ENCODE measurements at regions not wholly inside any gene's neighbourhood (a gene's known extent, or its start where the extent isn't known, plus 50 kb on each side); places are given as distances from the start of the nearest gene placed in this dataset.

DNA sequence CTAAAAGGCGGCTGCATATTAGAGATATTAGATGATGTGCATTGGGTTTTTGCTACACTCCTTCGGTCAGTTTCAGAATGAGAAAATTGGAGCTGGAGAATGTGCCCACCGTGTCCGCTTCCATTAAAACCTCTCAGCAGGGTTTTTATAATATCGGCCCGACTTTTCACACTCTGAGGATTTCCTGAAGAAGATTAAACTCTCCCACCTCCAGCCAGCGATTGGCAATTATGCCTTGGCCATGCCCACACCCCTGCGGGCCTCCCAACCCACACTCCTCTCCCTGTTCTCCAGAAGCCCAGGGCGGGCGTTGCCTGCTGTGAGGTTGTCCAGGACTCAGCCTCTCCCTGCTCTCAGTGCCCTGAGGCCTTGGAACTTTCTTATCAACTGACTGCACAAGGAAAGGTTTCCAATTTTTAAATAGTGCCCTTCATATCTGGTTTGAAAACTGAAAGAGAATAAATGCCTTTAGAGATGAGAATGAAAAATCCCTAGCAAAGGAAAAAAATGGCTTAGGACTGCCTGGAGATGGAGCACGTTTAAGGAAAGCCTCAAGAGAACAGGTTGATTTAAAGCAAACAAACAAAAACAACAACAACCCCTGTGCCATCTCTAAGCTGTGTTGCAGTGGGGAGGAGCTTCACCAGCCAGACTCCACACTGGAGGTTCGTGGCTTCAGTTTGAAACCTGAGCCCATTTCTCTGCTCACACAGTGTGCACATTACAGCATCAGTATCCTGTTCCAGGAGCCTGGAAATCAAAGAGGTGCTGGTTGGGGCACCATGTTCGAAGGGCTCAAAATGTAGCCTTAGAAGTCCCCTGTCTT lies 292.9 kb downstream of the NSG2 start:
- no peak for DNase-seq

DNA sequence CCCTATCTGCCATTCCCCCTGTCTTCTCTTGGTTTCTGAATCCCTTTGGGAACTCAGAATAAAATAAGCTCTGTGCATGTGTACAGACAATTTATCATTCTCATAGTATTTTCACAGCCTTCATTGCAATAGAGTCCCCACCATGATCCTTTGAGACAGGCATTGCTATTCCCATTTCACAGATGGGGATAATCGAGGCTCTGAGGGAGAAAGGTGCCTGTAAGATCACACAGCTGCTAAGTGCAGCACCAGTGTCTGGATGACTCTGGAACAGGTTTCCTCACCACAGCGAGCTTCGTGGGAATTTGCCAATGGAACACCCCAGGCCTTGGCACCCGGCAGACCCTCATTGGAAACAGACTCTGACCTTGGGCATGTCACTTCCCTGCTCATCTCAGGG lies 293.6 kb downstream of the NSG2 start:
- no peak for DNase-seq

DNA sequence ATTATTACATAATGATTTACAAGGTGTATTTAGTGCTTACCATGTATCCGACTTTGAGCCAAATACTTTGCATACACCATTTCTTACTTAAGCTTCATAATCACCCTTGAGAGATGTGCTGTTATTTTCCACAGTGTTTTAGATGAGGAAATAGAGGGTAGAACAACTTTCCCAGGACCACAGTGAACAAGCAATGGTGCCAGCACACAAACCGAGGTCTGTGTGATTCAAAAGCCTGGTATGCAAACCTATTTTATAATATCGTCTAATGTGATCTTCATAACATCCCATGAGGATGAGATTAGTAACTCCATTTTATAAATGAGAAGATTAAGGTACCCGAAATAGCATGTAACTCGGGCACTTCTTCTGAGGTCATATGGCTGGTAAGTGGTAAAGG lies 294.7 kb downstream of the NSG2 start:
- no peak for DNase-seq

DNA sequence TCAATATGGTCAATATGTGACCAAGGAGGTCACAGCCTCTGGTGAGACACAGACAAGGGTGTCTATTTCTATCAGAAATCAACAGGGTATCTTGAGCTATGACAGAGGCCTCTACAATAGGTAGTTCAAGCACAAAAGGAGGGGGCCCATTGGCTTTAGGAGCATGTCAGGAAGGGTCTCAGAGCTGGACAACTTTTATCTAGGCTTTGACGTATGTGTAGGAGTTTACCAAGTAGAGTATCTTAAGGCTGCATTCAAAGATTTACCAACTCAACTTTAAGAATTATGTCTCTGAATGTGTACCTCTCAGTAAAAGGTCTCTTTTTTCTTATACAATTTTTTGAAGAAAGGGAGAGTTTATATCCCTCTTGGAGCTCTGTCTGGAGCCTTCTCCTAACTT lies 297.2 kb downstream of the NSG2 start:
- DNase-seq = no peak

DNA sequence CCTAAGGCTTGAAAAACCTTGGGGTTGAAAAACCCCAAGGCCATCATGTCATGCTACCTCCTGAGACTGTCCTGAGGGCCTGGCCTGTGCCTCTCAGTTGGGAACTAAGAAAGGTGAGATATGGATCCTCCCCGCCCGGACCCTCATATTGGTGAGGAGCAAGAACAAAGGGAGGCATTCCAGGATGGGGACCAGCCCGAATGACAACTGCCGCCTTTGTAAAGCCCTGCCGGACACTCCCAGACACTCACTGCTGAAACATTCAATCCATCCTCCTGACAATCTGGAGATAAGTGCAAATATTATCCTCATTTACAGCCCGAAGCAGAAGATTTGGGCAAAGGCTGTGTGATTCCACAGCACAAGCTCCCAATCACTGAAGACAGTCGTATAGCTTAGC lies 298.3 kb downstream of the NSG2 start:
- DNase-seq = no peak

DNA sequence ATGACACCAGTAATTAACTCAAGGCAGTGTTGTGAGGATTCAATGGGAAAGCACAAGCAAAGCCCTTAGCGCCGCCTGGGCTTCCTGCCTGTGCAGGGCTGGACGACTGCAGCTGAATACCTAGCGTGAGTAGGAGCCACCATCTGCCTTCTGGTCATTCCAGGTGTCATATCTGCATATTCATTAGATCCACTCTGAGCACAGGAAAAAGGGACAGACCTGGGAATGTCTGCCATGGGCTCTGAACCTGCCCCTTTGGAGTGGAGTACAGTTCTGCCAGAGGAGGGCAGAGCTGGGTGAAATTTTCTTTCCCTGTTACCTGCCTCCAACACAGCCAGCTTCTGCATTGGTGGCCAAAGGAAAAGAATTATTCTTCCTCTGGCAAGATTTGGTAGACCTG lies 298.8 kb downstream of the NSG2 start:
- DNase-seq = no peak

DNA sequence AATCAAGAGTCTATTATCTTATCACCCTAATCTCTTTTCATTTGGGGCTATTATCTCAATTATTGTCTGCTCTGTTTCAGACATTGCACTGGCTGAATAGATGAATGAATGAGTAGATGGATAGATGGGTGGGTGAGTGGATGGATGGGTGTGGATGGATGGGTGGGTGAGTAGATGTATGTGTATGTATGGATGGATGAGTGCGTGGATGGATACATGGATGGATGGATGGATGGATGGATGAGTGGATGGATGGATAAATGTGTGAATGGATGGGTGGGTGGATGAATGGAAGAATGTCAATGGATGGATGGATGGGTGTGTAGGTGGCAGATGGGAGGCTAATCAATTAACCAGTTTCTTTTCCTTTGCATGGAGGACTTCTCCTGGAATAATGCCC lies 301.7 kb downstream of the NSG2 start:
- DNase-seq = no peak

DNA sequence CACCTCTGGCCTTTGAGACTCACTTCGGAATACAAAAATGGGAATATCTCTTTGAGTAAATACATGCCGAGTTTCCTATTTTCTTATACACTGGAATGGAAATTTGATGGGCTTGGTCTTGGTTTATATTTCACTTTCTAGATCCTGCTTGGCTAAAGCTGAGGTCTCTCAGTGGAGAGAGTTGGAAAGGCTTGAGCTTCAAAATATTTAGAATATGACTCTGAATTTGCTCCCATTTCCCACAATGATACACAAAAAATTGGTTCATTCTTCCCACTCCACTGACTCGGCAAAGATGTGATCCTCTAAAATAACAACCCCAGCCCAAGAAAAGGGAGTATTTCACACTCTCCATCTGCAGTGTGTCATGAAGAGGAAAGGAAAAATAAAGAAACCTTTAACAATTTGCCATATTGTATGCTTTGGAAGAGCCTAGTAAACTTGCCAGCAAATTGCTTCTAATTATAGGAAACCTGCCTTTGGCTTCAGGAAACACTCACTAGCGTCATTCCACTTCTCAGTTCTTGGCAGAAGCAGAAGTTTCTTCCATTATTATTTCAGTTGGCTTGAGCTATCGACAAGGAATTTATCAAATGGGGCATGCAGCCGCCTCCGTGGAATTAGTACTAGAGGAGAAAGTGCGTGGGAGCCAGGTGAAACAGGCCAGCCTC lies 302.9 kb downstream of the NSG2 start:
- DNase-seq = no peak

DNA sequence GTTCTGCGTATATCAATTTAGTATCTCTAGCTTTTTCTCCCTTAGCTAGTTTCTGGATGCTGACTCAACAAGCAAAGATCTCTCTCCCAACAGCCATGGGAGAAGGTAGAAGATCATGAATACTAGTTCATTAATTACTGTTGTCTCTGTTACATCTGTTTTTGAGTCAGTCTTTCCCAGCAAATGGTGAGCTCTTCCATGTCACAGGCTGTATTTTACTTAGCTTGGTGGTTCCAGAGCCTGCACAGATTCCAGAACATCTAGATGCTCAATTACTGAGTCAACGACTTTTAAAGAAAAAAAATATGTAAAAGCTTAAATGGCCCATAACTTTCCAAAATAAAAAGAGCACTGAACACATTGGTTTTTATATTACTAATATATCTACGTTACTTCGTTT lies 307.2 kb downstream of the NSG2 start:
- no peak for DNase-seq

DNA sequence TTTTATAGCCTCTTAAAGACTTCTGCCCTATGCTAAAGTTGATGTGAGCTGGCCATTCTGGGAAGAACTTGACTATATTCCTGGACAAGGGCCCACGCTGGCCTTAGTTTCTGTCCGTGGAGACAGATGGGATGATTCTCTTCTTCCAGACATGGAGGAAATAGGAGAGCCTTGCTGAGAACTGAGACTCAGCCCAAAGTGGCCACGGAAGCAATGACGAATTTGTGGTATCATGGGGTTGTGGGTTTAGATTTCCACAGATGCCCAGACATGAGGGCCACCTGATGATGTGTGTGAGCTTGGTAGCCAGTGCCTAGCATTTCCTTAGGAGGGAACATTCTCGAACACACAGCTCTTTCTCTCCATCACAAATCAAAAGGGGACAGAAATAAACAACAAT lies 309.1 kb downstream of the NSG2 start:
- DNase-seq = no peak

DNA sequence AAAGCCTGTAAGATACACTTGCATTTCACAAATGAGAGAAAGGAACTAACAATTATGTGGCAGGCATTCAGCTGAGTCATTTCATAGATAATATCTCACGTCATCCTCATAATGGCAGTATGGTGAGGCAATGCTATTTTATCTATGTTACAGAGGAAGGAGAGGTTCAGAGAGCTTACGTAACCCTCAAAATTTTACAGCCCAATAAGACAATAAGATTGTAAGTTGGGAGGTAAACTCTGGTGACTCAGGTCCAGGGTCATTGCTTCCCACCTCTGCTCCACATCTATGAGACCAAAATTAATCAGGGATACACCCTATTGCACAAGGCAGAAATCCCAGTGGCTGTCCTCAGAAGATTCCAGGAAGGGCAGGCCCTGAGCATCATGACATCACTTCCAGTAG lies 309.7 kb downstream of the NSG2 start:
- no peak for DNase-seq

DNA sequence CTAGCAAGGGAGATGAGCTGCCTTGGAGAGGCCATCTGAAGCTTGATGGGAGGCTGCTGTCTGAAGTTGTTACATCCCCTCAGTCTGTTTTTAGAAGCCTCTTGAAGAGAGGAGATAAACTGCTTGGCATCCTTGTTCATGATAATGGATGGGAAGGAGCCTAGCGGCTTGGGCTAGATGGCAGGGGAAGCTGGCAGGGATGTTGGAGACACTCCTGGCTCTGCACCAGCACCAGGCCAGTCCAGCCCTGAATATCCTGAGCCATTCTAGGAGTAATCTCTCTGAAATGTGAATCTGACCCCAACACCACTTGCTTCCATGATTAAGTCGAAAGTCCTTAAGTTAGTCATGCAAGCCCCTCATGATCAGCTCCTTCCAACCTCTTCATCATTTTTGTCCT lies 310.5 kb downstream of the NSG2 start:
- no peak for DNase-seq

DNA sequence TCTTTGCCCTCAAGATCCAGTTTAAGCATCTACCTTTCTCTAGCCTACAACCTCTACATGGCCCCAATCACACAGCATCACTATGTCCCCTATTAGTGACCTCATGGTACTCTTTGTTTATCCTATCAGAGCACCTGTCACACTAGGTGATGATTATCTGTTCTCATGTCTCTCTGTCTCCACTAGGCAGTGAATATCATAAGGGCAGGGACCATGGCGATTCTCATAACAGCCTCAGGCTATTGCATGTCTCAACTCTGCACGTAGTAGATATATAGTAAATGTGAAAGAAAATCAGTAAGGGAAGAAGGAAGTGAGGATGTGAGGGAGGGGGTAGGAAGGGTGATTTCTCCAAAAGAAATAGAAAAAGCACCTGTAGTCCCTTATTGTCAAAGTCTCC lies 311.0 kb downstream of the NSG2 start:
- DNase-seq = no peak

DNA sequence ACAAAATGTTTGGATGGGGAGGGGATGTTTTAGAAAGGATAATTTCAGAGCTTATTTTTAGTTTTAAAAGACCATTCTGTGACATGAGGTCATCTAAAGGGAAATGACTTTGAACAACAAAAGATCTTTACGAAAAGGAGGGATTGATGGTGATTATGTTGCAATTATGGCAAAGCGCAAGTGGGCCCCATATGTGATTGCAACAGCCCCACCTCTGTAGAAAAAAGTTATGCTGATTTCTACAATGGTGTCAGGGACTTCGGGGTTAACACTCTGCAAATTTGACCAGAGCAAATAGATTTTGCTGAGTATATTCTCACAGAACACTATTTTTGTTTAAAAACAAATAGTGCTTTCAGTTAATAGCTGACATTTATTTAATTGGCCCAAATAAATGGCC lies 312.8 kb downstream of the NSG2 start:
- no peak for DNase-seq

DNA sequence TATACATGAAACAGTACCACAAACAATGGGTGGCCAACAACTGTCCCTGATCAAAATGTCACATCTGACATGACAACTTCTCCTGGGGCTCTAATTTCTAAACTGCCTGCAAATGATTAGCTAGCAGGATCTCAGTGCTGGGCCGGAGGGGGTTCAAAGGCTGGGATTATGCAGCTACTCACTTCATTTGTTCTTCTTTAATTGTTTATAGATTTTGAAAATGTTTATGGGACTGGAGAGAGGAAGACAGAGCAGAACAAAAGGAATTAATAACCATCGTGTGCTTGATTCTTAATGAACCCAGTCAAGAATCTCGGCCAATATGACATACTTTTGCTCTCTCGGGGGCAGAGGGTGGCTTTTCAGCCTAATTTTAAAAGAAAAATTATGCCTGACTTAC lies 313.6 kb downstream of the NSG2 start:
- DNase-seq = no peak

DNA sequence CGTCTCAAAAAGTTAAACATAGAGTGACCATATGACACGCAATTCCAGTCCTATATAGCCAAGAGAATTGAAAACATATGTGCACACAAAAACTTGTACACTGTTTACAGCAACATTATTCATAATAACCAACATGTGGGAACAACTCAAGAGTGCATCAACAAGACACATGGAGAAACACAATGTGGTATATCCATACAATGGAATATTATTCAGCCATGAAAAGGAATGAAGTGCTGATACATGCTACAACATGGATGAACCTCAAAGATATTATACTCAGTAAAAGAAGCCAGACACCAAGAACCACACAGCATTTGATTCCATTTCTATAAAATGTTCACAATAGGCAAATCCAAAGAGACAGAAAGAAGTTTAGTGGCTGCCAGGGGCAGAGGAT lies 317.0 kb downstream of the NSG2 start:
- no peak for DNase-seq

DNA sequence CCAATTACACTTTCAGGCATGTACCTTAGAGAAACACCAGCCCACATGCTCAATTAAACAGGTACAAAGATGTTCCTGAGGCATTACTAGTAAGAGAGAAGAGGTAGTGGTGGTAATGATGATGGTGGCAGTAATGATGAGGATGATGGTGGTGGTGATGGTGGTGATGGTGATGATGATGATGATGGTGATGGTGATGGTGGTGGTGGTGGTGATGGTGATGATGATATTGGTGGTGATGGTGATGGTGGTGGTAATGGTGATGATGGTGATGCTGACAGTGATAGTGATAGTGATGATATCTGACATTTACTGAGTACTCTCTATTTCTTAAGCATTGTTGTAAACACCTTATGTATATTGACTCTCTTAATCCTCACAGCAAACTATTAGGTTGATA lies 318.4 kb downstream of the NSG2 start:
- no peak for DNase-seq

DNA sequence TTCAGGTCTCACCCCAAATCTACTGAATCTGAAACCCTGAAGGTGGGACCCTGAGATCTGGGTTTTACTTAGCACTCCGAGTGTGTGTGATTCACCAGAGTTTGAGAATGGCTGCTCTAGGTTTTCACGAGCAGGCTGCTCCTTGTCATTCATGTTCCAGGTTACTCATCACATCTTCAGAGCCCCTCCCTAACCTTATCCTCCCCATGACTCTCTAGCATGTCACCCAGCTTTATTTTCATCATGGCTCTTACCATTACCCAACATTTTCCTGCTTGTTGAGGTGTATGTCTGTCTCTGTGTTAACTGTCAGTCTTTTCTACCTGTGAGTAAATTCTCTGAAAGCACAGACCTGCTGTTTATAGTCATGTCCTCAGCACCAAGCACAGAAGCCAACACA lies 319.2 kb downstream of the NSG2 start:
- DNase-seq = no peak

DNA sequence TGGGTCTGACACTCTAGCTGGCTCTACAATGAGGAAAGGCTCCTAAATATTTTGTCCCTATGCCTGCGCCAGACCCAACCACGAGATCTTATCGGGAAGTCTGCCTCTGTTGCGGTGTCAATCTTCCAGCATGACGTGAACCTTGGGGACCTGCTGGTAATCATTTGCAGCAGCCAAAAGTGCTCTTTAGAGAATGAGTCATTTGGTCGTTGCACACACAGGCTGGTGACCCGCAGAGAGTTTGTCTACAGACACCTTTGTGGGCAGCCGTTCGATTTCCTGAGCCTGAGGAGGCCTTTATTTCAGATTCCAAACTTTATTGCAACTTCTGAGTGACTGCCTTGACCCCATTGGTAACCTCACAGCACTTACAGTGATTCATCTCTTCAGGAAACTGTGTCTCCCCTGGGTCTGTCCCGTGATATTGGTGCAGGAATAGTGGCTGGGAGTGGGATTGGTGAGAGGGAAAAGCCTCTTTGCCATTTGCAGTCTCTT lies 326.1 kb downstream of the NSG2 start:
- no peak for DNase-seq

DNA sequence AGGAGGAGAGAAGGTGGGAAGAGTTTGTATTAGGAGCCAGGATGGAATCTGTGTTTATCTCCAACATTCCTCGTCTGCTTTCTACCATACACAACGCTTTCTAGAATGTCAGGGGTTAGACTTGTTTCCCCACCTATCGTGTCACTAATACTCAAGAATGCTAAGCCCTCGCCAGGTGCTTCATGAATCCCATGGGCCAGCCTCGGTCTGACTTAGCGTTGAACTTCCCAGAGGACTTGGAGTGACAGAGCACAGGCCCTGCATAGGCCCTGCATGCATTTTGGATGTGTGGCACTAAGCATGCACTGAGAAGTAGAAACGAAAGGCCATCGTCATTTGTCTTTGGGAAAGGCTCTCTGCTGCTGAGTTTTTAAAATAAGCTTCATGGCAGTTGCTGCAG lies 328.7 kb downstream of the NSG2 start:
- no peak for DNase-seq

DNA sequence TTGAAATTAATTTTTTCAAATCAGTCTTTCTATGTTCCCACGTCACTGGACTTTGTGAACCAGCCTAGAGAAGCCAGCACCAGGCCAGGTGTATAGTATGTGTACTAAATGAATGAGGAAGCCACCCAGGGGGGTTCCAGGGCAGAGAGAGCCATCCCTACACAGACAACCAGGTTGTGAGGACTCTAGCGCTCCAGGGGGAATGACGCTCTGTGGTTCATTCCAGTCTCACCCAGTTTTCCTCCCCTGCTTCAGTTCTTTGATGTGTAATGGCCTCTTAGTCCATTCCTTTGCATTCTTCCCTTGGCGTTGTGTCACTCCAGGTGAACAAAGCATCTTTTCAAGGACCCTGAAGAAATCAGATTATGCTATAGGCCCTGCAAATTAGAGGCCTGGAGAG lies 330.6 kb downstream of the NSG2 start:
- DNase-seq = no peak

DNA sequence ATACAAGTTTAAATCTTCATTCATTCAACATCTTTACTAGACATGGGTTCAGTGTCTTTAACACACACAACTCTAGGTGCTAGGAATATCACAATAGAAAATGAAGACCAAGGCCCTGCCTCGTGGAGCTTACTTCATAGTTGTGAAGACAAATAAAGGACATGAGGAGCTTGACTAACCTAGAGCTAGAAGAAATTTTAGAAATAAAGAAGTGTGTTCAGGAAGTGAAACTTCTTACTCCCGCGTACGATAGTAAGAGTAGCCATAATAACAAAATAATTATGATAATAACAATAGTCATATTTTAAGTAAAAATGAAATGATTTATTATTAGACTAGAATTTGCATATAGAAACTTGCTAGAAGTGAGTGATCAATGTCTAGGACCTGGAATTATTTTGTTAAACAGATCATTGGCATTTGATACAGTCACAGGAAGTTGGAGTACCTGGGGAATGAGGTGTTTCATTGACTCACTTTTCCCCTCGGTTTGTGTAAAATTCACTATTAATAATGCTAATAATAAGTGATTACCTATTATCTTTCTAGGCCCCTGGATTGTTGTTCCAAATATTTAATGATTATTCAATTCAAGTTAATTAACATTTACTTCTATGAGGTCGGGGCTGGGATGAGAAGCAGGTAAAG lies 331.3 kb downstream of the NSG2 start:
- no peak for DNase-seq

DNA sequence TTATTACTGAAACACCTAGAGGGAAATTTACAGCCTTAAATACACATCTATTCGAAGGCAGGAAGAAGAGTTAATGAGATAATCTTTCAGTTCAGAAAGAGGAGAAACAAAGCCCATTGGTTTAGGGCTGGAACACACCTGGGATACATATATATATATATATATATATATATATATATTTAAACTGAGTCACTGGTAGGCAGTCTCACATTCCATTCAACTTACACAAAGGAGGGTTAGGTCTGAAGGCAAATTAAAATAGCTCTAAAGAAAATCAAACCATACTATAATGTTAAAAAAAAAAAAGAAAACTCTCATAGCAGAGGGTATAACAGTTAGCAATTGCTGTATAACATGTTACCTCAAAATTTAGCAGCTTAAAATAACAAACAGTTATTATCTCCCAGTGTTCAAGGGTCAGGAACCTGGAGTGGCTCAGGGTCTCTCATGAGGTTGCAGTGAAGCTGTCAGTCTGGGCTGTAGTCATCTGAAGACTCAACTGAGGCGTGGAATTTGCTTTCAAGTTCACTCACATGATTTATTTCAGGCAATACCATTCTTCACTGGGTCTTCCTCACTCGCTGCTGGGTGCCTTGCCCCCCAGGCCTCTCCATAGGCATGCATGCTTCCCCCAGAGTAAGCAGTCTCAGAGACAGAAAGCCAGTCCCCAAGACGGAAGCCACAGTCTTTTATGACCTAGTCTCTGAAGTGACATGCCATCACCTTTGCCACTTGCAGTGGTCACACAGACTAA lies 332.8 kb downstream of the NSG2 start:
- no peak for DNase-seq

Measured in 8988T (cell line).